Tongue (tissue), 1 donor: ENCODE measurements at regions not wholly inside any gene's neighbourhood (a gene's known extent, or its start where the extent isn't known, plus 50 kb on each side); places are given as distances from the start of the nearest gene placed in this dataset.

ENCODE experiments used
- DNase-seq: peaks from one replicate; pipeline ENCODE4 v3.0.0-alpha.2; 2015

DNA sequence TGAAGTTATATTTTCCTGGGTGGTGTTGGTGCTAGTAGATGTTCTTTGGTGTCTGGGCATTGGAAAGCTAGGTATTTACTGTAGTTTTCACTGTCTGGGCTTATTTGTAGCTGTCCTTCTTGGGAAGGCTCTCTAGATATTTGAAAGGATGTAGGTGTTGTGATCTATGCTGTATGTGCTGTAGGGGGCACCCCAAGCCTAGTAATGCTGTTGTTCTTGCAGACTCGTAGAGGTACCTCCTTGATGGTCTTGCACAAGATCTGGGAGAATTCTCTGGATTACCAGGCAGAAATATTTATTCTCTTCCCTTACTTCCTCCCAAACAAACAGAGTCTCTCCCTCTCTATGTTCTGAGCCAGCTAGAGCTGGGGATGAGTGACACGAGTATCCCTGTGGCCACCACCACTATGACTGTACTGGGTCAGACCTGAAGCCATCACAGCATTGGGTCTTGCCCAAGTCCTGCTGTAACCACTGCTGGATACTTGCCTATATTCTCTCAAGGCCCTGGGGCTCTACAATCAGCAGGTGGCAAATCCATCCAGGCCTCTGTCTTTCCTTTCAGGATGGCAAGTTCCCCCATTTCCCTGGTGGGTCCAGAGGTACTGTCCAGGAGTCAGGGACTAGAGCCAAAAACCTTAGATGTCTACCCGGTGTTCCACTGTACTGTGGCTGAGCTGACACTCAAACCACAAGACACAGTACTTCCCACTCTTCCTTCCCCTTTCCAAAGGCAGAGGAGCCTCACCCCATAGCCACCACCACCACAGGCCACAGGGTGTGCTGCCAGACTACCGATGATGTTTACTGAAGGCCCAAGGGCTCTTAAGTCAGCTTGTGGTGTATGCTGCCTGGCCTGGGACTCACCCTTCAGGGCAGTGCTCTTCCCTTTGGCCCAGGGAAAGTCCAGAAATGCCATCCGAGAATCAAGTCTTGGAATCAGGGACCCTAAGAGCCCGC, 195.2 kb upstream of the DPPA4 start:
- peak; percentile 39 for DNase-seq

DNA sequence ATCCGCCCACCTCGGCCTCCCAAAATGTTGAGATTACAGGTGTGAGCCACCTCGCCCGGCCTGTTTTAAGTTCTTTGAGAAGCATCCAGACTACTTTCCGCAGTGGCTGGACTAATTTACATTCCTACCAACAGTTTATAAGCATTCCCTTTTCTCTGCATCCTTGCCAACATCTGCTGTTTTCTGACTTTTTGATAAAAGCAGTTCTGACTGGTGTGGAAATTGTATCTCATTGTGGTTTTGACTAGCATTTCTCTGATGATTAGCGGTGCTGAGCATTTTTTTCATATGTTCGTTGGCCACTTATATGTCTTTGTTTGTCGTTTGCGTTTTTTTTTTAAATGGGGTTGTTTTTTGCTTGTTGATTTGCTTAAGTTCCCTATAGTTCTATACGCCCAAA, 208.4 kb upstream of the DPPA4 start:
- DNase-seq: no peak

DNA sequence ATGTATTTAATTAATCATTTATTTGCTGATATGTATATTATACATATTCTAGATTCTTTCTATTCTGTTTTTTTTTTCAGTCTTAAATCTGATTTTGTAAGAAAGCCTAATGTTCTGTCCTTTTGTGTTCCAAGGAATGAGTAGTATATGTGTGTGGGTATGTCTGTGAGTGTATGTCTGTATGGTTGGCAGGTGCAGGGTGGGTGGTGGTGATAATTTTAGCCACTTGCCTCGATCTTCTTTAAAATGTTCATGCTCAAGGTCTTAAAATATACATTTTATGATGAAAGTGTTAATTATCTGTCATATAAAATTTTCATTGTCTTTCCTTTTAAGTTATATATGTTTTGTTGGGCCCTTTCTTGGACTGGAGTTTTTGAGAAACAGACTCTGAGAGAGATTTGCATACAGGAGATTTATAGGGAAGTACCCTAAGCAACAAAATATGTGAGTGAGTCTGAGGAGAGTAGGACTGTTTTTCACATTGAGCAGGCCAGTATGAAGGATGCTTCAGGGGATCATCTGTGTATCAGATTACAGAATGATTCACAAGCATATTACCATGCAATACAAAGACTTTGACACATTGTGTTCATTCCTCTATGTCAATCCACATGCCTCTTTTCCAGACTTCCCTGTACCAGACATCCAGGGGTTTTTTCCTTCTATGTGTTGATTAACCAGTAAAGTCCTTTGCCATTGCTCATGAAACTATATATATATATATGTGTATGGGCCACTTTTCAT, 211.0 kb upstream of the DPPA4 start:
- DNase-seq: no peak

DNA sequence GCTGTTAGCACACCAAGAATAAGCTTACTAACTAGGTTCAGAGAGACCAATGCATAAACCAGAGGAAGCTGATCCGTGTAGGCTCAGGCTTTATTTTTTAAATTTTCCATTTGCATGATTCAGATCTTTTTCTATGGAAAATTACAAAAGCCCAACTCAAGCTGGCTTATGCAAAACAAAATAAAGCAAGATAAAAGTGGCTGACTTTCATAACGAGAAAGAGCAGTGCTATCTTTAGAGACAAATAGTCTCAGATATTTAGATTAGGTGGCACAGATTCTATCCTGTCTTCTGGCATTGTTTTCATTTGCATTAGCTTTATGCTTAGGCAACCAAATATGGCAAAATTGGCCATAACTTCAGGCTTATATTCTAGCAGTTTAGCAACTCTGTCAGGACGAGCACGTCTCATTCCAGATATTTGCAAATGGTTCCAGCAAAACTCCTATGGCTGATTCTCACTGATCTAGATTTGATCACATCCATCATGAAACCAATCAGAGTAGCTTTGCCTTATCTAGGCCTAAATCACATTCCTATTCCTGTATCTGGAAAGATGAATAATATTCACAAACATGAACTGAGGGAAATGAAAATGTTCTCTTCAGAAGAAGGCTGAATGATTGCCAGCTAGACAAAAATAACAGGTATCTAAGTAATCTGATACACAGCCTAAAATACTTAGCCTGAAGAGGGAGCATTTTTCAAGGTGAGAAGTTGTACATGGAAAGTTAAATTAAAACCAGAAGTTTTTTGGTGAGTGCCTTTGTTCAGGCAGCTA, 216.4 kb upstream of the DPPA4 start:
- DNase-seq: no peak

DNA sequence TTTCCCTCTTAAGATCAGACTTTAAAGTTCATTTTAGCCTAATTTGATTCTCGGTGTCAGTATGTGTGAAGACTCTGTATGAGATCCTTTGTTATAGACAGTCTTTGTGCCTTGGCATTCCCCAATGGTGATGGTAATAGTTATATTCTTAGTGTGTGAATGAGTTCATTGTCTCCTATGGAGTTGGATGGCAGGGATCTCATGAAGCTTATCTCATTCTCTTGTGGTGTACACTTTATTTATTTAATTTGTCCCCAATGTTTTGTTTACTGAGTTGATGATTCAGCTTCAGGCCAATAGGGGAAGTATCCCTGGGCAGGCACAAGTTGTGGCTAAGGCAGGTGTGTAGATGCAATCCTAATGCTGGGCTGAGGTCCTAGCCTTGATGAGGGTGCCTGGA, 222.0 kb upstream of the DPPA4 start:
- no peak for DNase-seq

DNA sequence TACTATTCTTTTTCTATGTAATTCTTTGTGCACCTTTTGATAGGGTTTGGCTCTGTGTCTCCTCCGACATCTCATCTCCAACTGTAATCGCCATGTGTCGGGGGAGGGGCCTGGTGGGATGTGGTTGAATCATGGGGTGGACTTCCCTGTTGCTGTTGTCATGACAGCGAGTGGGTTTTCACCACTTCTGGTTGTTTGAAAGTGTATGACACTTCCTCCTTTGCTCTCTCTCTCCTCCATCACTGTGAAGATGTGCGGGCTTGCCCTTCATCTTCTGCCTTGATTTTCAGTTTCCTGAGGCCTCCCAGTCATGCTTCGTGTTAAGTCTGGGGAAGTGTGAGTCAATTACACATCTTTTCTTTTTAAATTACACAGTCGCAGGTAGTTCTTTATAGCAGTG, 225.8 kb upstream of the DPPA4 start:
- no peak for DNase-seq

DNA sequence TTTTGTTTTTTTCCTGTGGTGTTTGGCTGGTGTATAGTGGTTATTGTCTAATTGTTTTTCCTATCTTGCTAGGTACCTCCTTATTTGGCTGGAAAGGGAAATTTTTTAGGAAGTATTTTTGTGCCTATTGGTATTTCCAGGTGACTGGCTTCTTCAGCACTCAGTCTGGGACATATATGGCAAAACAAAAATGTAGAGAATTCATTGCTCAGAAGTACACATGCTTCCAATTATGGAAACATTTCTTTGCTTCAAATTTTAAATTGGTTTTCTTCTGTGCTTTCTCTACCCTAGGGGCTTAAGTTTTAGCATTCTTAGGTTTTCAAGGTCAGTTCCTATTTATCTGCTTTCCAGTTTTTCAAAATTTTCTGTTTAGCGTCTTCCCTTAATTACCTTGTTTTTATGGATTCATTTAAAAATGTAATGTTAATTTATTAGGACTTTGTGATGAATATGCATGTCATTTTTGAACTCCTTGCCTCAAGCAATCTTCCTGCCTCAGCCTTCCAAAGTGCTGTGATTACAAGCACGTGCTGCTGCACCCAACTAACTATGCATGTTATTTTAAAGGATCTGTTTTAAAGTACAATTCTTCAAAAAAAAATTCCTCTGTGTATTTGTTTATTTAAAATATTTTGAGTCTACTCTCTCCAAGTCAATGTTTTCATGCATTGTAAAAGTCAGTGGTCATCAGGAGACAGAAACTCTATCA, 231.9 kb upstream of the DPPA4 start:
- no peak for DNase-seq

DNA sequence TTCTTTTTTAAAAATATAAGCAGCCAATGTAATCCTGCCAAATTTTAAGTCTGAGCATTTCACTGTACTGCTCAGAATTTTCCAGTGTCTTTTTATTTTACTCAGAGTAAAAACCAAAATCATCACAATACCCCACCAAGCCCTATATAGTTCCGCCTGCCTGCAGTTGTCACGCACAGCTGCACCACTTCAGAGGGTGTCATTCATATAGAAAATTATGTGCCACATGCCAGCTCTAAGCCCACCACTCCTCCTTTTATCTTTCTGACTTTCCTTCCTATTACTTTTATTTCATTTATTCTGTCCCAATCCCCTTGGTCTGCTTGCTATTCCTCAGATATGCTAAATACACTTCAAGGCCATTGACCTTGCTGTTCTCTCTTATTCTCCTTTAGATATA, 233.1 kb upstream of the DPPA4 start:
- peak; percentile 41 for DNase-seq

DNA sequence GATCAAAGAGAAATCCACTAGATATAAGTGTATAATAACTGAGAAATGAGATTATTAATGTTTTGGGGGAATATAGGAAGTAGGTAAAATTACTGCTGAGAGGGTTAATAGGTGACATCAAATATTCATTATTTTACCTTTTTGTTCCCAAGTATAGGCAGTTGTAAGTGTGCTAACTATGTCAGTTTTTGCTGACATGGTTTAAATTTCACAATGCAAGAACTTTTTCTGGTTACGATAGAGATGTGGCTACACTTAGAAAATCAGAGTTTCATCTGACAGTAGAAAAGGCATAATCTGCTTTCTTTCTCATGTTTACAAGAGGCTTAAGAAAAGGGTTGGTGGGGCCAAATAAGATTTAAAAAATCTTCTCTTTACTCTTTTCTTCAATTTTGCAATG, 235.0 kb upstream of the DPPA4 start:
- no peak for DNase-seq

DNA sequence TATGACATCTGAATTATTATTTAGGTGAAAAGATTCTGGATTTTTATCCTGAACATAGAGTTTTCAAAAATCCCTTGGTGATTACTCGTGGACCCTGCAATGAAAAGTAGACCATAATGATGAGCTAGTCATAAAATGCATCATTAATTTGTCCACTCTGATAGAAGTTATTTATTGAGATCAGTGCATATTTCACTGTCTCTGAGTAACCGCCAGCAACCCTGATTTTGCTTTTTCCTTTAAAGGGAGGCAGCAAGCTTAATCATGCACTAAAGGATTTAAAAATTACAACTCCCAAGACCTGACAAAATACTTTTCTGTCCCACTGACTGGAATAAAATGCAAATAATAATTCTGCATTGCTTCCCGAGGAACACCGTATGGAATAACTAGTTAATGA, 259.6 kb upstream of the DPPA4 start:
- no peak for DNase-seq

DNA sequence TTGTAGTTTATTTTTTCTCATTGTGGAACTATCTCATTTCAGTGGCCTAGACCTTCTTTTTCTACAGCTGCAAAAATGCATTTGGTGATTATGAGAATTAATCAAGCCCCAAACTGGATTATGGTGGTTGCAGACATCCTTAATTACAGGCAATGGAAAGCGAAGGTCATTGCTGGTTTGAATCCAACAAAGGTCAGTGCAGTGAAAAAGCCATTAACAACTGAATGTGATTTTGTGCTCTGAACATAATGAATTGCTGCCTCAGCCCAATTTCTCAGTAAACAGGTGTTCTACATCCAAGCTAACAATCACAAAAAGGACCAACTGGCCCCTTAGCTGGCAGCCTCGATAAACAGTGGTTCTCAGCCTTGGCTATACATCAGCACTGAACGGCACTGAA, 260.1 kb upstream of the DPPA4 start:
- no peak for DNase-seq

DNA sequence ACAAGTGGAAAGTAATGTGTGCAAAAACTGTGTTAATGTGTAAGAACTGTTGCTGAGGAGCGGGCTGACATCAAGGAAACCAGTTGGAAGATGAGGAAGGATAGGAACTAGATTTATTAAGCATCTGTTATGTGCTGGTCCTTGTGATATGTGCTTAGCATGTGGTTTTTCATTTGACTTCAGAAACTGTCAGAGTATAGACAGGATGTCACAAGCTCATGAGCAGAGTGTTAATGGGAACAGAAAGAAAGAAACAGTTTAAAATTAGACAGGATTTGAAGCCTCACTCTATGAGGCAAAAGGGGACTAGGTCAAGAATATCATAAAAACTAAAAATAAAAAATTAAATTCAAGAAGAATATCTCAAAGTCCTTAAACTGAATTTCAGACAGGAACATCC, 270.6 kb upstream of the DPPA4 start:
- DNase-seq: no peak

DNA sequence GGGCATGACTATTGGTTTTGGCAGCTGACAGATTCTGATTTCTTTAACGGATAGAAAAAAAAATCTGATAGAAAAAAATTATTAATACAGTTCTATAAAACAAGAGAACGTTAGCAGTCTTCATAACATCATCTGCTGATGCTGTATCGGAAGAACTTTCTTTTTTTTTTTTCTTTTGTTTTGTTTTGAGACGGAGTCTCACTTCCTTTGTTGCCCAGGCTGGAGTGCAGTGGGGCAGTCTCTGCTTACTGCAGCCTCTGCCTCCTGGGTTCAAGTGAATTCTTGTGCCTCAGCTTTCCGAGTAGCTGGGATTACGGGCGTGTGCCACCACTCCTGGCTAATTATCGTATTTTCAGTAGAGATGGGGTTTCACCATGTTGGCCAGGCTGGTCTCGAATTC, 271.2 kb upstream of the DPPA4 start:
- no peak for DNase-seq

DNA sequence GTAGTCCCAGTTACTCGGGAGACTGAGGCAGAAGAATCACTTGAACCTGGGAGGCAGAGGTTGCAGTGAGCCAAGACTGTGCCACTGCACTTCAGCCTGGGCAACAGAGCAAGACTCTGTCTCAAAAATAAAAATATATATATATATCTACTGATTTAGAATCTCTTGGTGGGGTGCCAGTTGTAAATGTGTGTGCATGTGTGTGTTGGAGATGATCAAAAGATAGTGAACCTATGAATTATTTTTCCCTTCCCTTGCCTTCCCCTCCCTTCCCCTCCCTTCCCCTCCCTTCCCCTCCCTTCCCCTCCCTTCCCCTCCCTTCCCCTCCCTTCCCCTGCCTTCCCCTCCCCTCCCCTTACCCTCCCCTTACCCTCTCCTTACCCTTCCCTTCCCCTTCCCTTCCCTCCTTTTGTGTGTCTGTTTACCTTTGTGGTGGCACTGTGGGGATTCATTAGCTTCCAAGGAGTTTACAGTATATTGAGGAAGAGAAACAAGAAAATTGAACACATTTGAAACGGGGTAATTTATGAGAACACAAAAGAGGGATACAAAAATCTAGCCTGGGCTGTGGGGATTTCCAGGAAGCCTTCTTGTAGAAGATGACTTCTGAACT, 281.5 kb upstream of the DPPA4 start:
- DNase-seq: no peak

DNA sequence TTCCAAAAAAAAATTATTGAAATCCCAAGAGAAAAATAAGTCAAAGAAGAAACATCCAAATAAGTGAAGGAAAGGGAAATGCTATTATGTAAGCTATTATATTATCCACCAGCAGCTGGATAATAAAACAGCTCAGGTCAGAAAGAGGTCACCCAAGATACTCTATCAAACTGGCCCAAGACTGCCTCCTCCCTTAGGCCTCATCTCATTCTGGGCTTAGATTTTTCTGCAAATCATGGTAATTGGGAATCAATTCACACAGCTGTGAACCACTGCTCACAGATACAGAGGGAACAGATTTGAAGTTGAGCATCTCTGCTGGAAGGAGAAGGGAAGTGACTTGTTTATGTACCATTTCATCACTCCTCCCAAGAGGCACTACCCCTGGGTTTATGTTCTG, 294.6 kb upstream of the DPPA4 start:
- DNase-seq: peak; percentile 12

DNA sequence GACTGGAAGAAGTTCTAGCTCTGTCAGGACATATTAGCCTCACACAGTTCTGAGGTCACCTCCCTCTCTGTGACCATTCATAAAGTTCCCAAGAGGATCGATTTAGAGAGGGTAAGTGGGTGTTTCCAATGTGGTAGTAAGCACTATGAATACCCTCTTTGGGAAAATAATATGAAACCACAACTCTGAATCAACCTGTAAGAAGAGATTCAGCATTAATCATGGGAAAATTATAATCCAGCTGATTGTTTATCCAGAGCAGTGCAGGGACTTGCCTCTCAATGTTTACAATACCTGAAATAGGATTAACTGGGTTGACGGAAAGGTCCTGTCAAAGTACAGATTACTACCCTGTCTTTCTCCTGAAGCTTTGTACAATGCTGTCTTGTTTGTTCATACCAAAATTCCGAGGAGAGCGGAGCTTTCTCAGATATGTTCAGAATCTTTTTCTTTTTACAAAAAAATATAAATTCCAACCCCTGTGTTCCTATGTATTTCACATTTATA, 302.9 kb upstream of the DPPA4 start:
- no peak for DNase-seq

DNA sequence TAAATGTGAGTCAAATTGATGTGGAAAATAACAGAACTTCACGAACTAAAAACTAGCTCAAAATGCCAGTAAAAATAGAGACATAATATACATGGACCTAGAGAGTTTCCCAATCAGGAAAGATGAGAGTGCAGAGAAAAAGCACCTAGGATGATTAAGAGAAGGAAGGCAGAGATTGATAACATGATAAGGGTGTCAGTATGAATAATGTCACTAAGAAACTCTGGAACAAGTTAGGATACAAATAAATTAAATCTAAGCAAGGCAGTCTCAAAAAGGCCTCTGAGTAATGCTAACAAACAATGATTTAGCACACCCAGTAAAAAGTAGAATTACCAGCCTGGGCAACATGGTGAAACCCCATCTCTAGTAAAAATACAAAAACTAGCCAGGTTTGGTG, 304.7 kb upstream of the DPPA4 start:
- no peak for DNase-seq

DNA sequence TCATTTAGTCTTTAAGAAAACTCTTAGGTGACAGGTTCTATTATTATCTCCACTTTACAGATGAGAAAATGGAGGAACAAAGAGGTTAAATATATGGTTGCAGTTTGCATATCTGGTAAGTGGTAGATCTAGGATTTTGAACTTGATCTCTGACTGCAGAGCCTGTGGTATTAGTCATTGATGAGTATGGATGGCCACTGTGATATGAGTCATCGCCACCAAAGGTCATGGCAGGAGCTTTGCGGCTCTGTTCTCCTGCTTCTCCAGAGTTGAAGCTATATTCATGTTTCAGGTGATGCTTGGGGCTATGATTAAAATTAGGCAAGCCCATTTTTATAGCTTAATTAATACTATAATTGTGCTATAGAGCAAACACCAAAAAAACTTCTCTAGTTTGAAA, 306.2 kb upstream of the DPPA4 start:
- DNase-seq: no peak

DNA sequence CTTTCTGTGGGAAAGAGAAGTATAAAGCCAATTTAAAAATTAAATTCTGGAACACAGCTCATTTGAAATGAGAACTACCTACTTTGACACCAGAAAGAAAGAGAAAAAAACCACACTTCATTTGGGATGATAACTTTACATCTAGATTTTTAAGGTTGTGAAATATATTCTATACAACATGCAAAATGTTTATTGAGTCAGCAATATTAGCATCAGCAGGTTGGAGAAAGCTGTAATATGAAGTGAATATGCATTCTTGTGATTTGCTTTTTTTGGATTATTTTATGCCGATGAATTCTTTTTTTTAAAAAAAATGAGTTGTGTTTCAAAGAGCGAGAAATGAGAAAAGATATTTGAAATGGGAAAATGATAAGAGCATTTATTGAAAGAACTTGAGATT, 307.0 kb upstream of the DPPA4 start:
- no peak for DNase-seq

DNA sequence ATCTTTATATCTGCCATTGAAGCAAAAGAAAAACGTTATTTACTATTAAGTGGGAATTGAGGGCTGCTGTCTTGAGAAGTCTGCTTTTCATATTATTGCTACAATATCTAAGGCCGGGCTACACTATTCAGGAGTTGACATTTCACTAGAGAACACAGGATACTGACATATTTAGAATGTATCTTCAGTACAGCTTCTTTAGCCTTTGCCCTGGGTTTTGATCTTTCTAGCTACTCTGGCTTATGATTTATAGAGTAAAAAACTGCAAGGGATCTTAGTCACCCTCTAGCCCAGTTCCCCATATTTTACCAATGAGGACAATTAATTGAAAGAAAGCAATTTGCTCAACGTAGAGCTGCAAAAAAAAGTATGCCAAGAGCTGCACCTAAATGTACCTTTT, 307.4 kb upstream of the DPPA4 start:
- no peak for DNase-seq

DNA sequence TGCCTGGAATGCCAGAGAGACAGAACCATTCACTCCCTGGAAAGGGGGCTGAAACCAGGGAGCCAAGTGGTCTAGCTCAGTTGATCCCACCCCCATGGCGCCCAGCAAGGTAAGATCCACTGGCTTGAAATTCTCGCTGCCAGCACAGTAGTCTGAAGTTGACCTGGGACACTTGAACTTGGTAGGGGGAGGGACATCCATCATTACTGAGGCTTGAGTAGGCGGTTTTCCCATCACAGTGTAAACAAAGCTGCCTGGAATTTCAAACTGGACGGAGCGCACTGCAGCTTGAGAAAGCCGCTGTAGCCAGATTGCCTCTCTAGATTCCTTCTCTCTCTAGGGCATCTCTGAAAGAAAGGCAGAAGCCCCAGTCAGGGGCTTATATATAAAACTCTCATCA, 310.7 kb upstream of the DPPA4 start:
- DNase-seq: no peak

DNA sequence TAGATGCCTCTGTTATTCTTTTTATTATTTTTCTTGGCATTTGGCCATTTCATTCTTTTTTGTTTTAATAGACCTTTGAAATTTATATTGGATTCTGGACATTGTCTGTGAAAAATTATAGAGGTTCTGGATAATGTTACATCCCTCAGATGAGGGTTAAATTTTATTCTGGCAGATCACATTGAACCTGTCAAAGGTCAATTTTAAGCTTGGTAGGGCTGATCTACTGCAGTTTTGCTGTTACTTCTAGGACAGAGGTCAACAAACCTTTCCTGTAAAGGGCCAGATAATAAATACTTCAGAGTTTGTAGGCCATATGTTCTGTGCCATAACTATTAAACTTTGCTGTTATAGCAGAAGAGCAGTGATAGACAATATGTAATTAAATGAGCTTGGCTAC, 318.9 kb upstream of the DPPA4 start:
- DNase-seq: no peak
